ENCODE measurements at regions not wholly inside any gene's neighbourhood (a gene's known extent, or its start where the extent isn't known, plus 50 kb on each side); places are given as distances from the start of the nearest gene placed in this dataset.

GRCh38 chr12:88634008-88634407 lies 53.7 kb upstream of the KITLG start:
- DNase-seq (ENCODE audit: low spot score) = no peak

GRCh38 chr12:88633312-88633711 lies 53.0 kb upstream of the KITLG start:
- no peak for DNase-seq (ENCODE audit: low spot score)

GRCh38 chr12:88630561-88630960 lies 50.3 kb upstream of the KITLG start:
- DNase-seq (ENCODE audit: low spot score) = no peak

All from germinal center (tissue), 1 donor.